Keratinocyte (primary cell): ENCODE measurements at regions not wholly inside any gene's neighbourhood (a gene's known extent, or its start where the extent isn't known, plus 50 kb on each side); places are given as distances from the start of the nearest gene placed in this dataset.

Experiments used
- DNase-seq: peaks from one replicate; pipeline ENCODE4 v3.0.0-alpha.2; 2011; ENCODE audit warnings: low read depth, missing footprints, low spot score
- FAIRE-seq: peaks from 2 replicates; lab custom pipeline; 2011; peaks lifted over from hg19 to GRCh38; lab: Jason Lieb, UNC
- H2AFZ ChIP-seq: 2 replicates; pipeline ENCODE4 v1.6.0; 2012; ENCODE audit warnings: low read length, control low read depth, inconsistent platforms; ENCODE audit not compliant: control insufficient read depth
- H3K27ac ChIP-seq: 2 replicates; pipeline ENCODE4 v1.5.1; 2011; ENCODE audit warnings: low read length; ENCODE audit not compliant: control insufficient read depth, insufficient read depth
- H3K27me3 ChIP-seq: 3 replicates; pipeline ENCODE4 v1.6.0; 2011; ENCODE audit warnings: low read length; ENCODE audit not compliant: control insufficient read depth, insufficient read depth; ENCODE audit errors: extremely low read depth
- H3K36me3 ChIP-seq, 2 experiments: 2 replicates in 1 of 2; 3 replicates in 1 of 2; pipeline ENCODE4 v1.5.1; 2011; ENCODE audit warnings: low read length in 2 of 2, mild to moderate bottlenecking in 1 of 2; ENCODE audit not compliant: control insufficient read depth in 2 of 2, insufficient read depth in 2 of 2; ENCODE audit errors: extremely low read depth in 1 of 2
- H3K4me1 ChIP-seq: 3 replicates; pipeline ENCODE4 v1.5.1; 2011; ENCODE audit warnings: low read length; ENCODE audit not compliant: control insufficient read depth, insufficient read depth; ENCODE audit errors: extremely low read depth
- H3K4me2 ChIP-seq: 3 replicates; pipeline ENCODE4 v1.6.0; 2011; ENCODE audit warnings: low read depth, low read length; ENCODE audit not compliant: control insufficient read depth, insufficient read depth; ENCODE audit errors: extremely low read depth
- H3K4me3 ChIP-seq, 3 experiments: fragments of 200-600 bp in 1 of 3; sonication (generic) in 1 of 3; 2 replicates in 2 of 3; 3 replicates in 1 of 3; pipeline ENCODE4 v1.5.1; 2011 to 2016; ENCODE audit warnings: low read length in 3 of 3, mild to moderate bottlenecking in 3 of 3, control low read depth in 2 of 3, inconsistent platforms in 1 of 3, low read depth in 1 of 3, mixed read lengths in 1 of 3, mixed run types in 1 of 3, moderate library complexity in 1 of 3; ENCODE audit not compliant: control insufficient read depth in 2 of 3, insufficient read depth in 2 of 3; ENCODE audit errors: extremely low read depth in 1 of 3
- H3K79me2 ChIP-seq: 2 replicates; pipeline ENCODE4 v1.6.0; 2012; ENCODE audit warnings: low read length; ENCODE audit not compliant: control insufficient read depth, insufficient read depth
- H3K9ac ChIP-seq: 3 replicates; pipeline ENCODE4 v1.6.0; 2011; ENCODE audit warnings: low read length; ENCODE audit not compliant: control insufficient read depth, insufficient read depth; ENCODE audit errors: extremely low read depth
- H3K9me1 ChIP-seq: 3 replicates; pipeline ENCODE4 v1.6.0; 2011; ENCODE audit warnings: low read length; ENCODE audit not compliant: control insufficient read depth, insufficient read depth; ENCODE audit errors: extremely low read depth
- H3K9me3 ChIP-seq: 2 replicates; pipeline ENCODE4 v1.5.1; 2012; ENCODE audit warnings: low read depth, low read length; ENCODE audit not compliant: control insufficient read depth
- H4K20me1 ChIP-seq: 3 replicates; pipeline ENCODE4 v1.6.0; 2011; ENCODE audit warnings: low read length; ENCODE audit not compliant: control insufficient read depth, insufficient read depth; ENCODE audit errors: extremely low read depth
- CTCF ChIP-seq, 3 experiments: IDR thresholded peaks in 1 of 3; conservative IDR thresholded peaks in 1 of 3; optimal IDR thresholded peaks in 1 of 3; 2 replicates in 2 of 3; 3 replicates in 1 of 3; pipeline versions ENCODE3 to v1.5.1; 2011; ENCODE audit warnings: low read length in 3 of 3, mild to moderate bottlenecking in 3 of 3, moderate library complexity in 2 of 3, control low read depth in 1 of 3, inconsistent platforms in 1 of 3; ENCODE audit not compliant: insufficient read depth in 2 of 3; ENCODE audit errors: extremely low read depth in 1 of 3
- EZH2 ChIP-seq: IDR thresholded peaks from one replicate; pipeline ENCODE4 v1.6.1; 2012; ENCODE audit warnings: inconsistent platforms, mild to moderate bottlenecking, low read length, moderate library complexity
- dilution Hi-C: fragments of 300-500 bp; cut with MboI; formaldehyde crosslinking; loops from one replicate; pipeline ENCODE4 v1.7.0; 2020; ENCODE audit warnings: low sequenced_read_pairs; ENCODE audit not compliant: extremely low pct_ligation_motif_present

DNA sequence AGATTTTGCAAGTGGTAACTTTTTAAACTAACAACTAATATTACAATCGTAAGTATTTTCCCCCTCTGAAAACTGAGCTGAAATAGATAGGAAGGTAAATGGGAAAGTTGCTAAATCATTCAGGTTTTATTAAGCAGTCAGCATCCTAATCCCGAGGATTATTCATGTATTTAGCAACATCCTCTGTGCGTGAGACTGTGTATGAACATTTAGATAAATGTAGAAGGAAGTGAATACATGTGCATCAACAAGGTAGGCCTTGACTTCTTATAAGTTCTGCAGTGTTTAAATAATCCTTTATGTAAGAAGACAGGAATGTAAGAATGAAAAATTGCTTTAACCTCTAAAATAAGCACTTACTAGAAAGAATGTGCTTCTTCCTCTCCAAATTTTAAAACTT lies 745.9 kb upstream of the TENM4 start:
- Histone ChIP-seq H3K4me2 (no peak overlapping the region), H3K27ac (no peak overlapping the region), H3K79me2 (no peaks in the 10 kb centered on the region), H3K4me1 (no peaks in the 10 kb centered on the region), H3K9me1 (no peaks in the 10 kb centered on the region), H2AFZ (no peak overlapping the region), H3K36me3 (no peaks in the 10 kb centered on the region), H4K20me1 (no peaks in the 10 kb centered on the region), H3K9me3 (no peaks in the 10 kb centered on the region), H3K27me3 (peaks cover 3% of the 10 kb centered on the region), H3K4me3 (no peak overlapping the region), H3K9ac (no peak overlapping the region)
- TF ChIP-seq CTCF (optimal IDR thresholded peaks at IDR 0.05 in 1 of 3, IDR thresholded peaks at IDR 0.05 in 1 of 3, conservative IDR thresholded peaks at IDR 0.05 in 1 of 3; ENCODE audit: extremely low read depth in 1 of 3, insufficient read depth in 2 of 3, low read length in 3 of 3), result no peak
- no peak for TF ChIP-seq EZH2
- FAIRE-seq (no peak), DNase-seq (no peak)
- dilution Hi-C loops, result no loop called here

- Histone ChIP-seq H3K36me3 (no peaks in the 10 kb centered on the region), H3K9me3 (no peaks in the 10 kb centered on the region), H4K20me1 (no peaks in the 10 kb centered on the region), H3K4me3 (no peak overlapping the region), H3K9ac (no peak overlapping the region), H3K27ac (no peak overlapping the region), H3K4me2 (no peak overlapping the region), H3K79me2 (no peaks in the 10 kb centered on the region), H3K9me1 (no peaks in the 10 kb centered on the region), H2AFZ (no peak overlapping the region), H3K4me1 (no peaks in the 10 kb centered on the region), H3K27me3 (peaks cover 4% of the 10 kb centered on the region)
- no peak for DNase-seq
- no peak for TF ChIP-seq EZH2
- no peak for TF ChIP-seq CTCF (optimal IDR thresholded peaks at IDR 0.05 in 1 of 3, IDR thresholded peaks at IDR 0.05 in 1 of 3, conservative IDR thresholded peaks at IDR 0.05 in 1 of 3; ENCODE audit: extremely low read depth in 1 of 3, insufficient read depth in 2 of 3, low read length in 3 of 3)
- dilution Hi-C loops, result no loop called here
- FAIRE-seq, result no peak
Measured at GRCh38 chr11:80182901-80183300, 742.1 kb upstream of the TENM4 start.
